ENCODE measurements at regions not wholly inside any gene's neighbourhood (a gene's known extent, or its start where the extent isn't known, plus 50 kb on each side); places are given as distances from the start of the nearest gene placed in this dataset.
A peak's percentile ranks its signal among the peaks of the same experiment; 100 is the strongest.

GRCh38 chr9:129335464-129336129 is 157.5 kb upstream of the IER5L start:
- intact Hi-C loops (cut with micrococcal nuclease; ENCODE audit: unreplicated experiment): loop anchor here (5.0 to 10.0 kb wide), 2 partner anchors 147 to 191 kb away; no protein-coding TSS in a partner anchor
- Histone ChIP-seq H3K4me1 (ENCODE audit: insufficient read depth, low read length, poor library complexity, severe bottlenecking) (peaks cover 44% of the 10 kb centered on the region), H3K36me3 (ENCODE audit: insufficient read depth, low read length, poor library complexity, severe bottlenecking) (no peaks in the 10 kb centered on the region), H3K27ac (ENCODE audit: low read depth, low read length, poor library complexity, severe bottlenecking) (peak overlapping the region; percentile 85), H3K27me3 (replicated peaks; ENCODE audit: insufficient read depth, low read depth, low read length, poor library complexity) (no peaks in the 10 kb centered on the region), H3K4me3 (ENCODE audit: low read depth, low read length, poor library complexity, severe bottlenecking) (no peak overlapping the region), H3K9me3 (ENCODE audit: low read depth, low read length, poor library complexity, severe bottlenecking) (no peaks in the 10 kb centered on the region)
- BruUV-seq (replicated peaks): no TSS peak
- no peak for DNase-seq (ENCODE audit: low spot score)
- ChIA-PET POLR2A (ENCODE audit: low non-redundant PET) (no interaction called here), CTCF (interaction anchor here (0.7 kb wide), 1 partner anchor 15 kb away, joined by 3 read pairs; no protein-coding TSS in a partner anchor)
- TF ChIP-seq EZH2 (IDR thresholded peaks at IDR 0.05; ENCODE audit: borderline replicate concordance, low read depth, low read length, poor library complexity, severe bottlenecking): no peak
- TF ChIP-seq CTCF (conservative IDR thresholded peaks at IDR 0.05; ENCODE audit: low read depth, low read length): no peak

GRCh38 chr9:129334105-129334935 is 156.3 kb upstream of the IER5L start:
- H3K27me3 ChIP-seq (replicated peaks; ENCODE audit: insufficient read depth, low read depth, low read length, poor library complexity): no peaks in the 10 kb centered on the region
- peaks cover 44% of the 10 kb centered on the region for H3K4me1 ChIP-seq (ENCODE audit: insufficient read depth, low read length, poor library complexity, severe bottlenecking)
- H3K27ac ChIP-seq (ENCODE audit: low read depth, low read length, poor library complexity, severe bottlenecking): peak overlapping the region; percentile 85
- intact Hi-C loops (cut with micrococcal nuclease; ENCODE audit: unreplicated experiment): loop anchor here (5.0 to 10.0 kb wide), 2 partner anchors 157 to 190 kb away; partner anchors contain the start of gene IER5L
- H3K4me3 ChIP-seq (ENCODE audit: low read depth, low read length, poor library complexity, severe bottlenecking): peak overlapping the region; percentile 10
- POLR2A ChIA-PET (ENCODE audit: low non-redundant PET): interaction anchor here (0.6 kb wide), 1 partner anchor 14 kb away, joined by 3 read pairs; no protein-coding TSS in a partner anchor
- CTCF ChIA-PET: no interaction called here
- no TSS peak for BruUV-seq (replicated peaks)
- TF ChIP-seq EZH2 (IDR thresholded peaks at IDR 0.05; ENCODE audit: borderline replicate concordance, low read depth, low read length, poor library complexity, severe bottlenecking): no peak
- TF ChIP-seq CTCF (conservative IDR thresholded peaks at IDR 0.05; ENCODE audit: low read depth, low read length): no peak
- DNase-seq (ENCODE audit: low spot score): peak; percentile 88
- H3K36me3 ChIP-seq (ENCODE audit: insufficient read depth, low read length, poor library complexity, severe bottlenecking): no peaks in the 10 kb centered on the region
- no peaks in the 10 kb centered on the region for H3K9me3 ChIP-seq (ENCODE audit: low read depth, low read length, poor library complexity, severe bottlenecking)

- intact Hi-C loops (cut with micrococcal nuclease; ENCODE audit: unreplicated experiment): loop anchor here (5.0 to 10.0 kb wide), 2 partner anchors 156 to 189 kb away; partner anchors contain the start of gene IER5L
- no peaks in the 10 kb centered on the region for H3K27me3 ChIP-seq (replicated peaks; ENCODE audit: insufficient read depth, low read depth, low read length, poor library complexity)
- BruUV-seq (replicated peaks): no TSS peak
- H3K27ac ChIP-seq (ENCODE audit: low read depth, low read length, poor library complexity, severe bottlenecking): peak overlapping the region; percentile 85
- peaks cover 45% of the 10 kb centered on the region for H3K4me1 ChIP-seq (ENCODE audit: insufficient read depth, low read length, poor library complexity, severe bottlenecking)
- no peak for TF ChIP-seq CTCF (conservative IDR thresholded peaks at IDR 0.05; ENCODE audit: low read depth, low read length)
- no peak for TF ChIP-seq EZH2 (IDR thresholded peaks at IDR 0.05; ENCODE audit: borderline replicate concordance, low read depth, low read length, poor library complexity, severe bottlenecking)
- peak overlapping the region; percentile 10 for H3K4me3 ChIP-seq (ENCODE audit: low read depth, low read length, poor library complexity, severe bottlenecking)
- DNase-seq (ENCODE audit: low spot score): no peak
- H3K36me3 ChIP-seq (ENCODE audit: insufficient read depth, low read length, poor library complexity, severe bottlenecking): no peaks in the 10 kb centered on the region
- no peaks in the 10 kb centered on the region for H3K9me3 ChIP-seq (ENCODE audit: low read depth, low read length, poor library complexity, severe bottlenecking)
- CTCF ChIA-PET: no interaction called here
- POLR2A ChIA-PET (ENCODE audit: low non-redundant PET): no interaction called here
These were observed 155.6 kb upstream of the IER5L start for GRCh38 chr9:129333617-129334104.
